Osteocyte (in vitro differentiated cells): ENCODE measurements at regions not wholly inside any gene's neighbourhood (a gene's known extent, or its start where the extent isn't known, plus 50 kb on each side); places are given as distances from the start of the nearest gene placed in this dataset.

Source experiments
- DNase-seq: peaks from one replicate; pipeline ENCODE4 v3.0.0; 2021; ENCODE audit warnings: mixed read lengths; ENCODE audit not compliant: unreplicated experiment; ENCODE audit errors: extremely low spot score
- H3K27ac Mint-ChIP-seq: one replicate; pipeline ENCODE4 v1.8.0; 2021; ENCODE audit warnings: mild to moderate bottlenecking, mixed read lengths; ENCODE audit not compliant: unreplicated experiment
- H3K27me3 Mint-ChIP-seq: one replicate; pipeline ENCODE4 v1.8.0; 2021; ENCODE audit warnings: mixed read lengths; ENCODE audit not compliant: unreplicated experiment
- H3K36me3 Mint-ChIP-seq: one replicate; pipeline ENCODE4 v1.8.0; 2021; ENCODE audit warnings: mixed read lengths; ENCODE audit not compliant: unreplicated experiment
- H3K4me1 Mint-ChIP-seq: one replicate; pipeline ENCODE4 v1.8.0; 2021; ENCODE audit warnings: mixed read lengths; ENCODE audit not compliant: unreplicated experiment
- H3K4me3 Mint-ChIP-seq: one replicate; pipeline ENCODE4 v1.8.0; 2021; ENCODE audit warnings: mild to moderate bottlenecking, moderate library complexity, mixed read lengths; ENCODE audit not compliant: unreplicated experiment
- H3K9me3 Mint-ChIP-seq: one replicate; pipeline ENCODE4 v1.8.0; 2021; ENCODE audit warnings: mixed read lengths; ENCODE audit not compliant: unreplicated experiment
- CTCF ChIP-seq: fragments of 200-600 bp; sonication (generic); IDR thresholded peaks from 2 replicates; pipeline ENCODE4 v1.5.0; 2021; ENCODE audit warnings: antibody characterized with exemption, mild to moderate bottlenecking, moderate library complexity

- H3K27ac Mint-ChIP-seq, result peak overlapping the region; percentile 78
- TF ChIP-seq CTCF, result no peak
- H3K27me3 Mint-ChIP-seq, result no peaks in the 10 kb centered on the region
- DNase-seq, result no peak
- peak overlapping the region; percentile 12 for H3K4me3 Mint-ChIP-seq
- peaks cover 18% of the 10 kb centered on the region for H3K36me3 Mint-ChIP-seq
- H3K9me3 Mint-ChIP-seq, result peaks cover 30% of the 10 kb centered on the region
- peaks cover 21% of the 10 kb centered on the region for H3K4me1 Mint-ChIP-seq
These were observed 178.3 kb downstream of the SNX19 start for GRCh38 chr11:130737866-130738431.

- no peak overlapping the region for H3K4me3 Mint-ChIP-seq
- H3K4me1 Mint-ChIP-seq, result peaks cover 21% of the 10 kb centered on the region
- TF ChIP-seq CTCF, result no peak
- peaks cover 30% of the 10 kb centered on the region for H3K9me3 Mint-ChIP-seq
- peak overlapping the region; percentile 78 for H3K27ac Mint-ChIP-seq
- no peaks in the 10 kb centered on the region for H3K27me3 Mint-ChIP-seq
- no peak for DNase-seq
- peaks cover 16% of the 10 kb centered on the region for H3K36me3 Mint-ChIP-seq
These were observed 177.7 kb downstream of the SNX19 start for GRCh38 chr11:130738611-130739010.

- Mint-ChIP-seq H3K27me3 (no peaks in the 10 kb centered on the region), H3K4me3 (no peak overlapping the region), H3K27ac (no peak overlapping the region), H3K4me1 (peaks cover 21% of the 10 kb centered on the region), H3K36me3 (peaks cover 16% of the 10 kb centered on the region), H3K9me3 (peaks cover 21% of the 10 kb centered on the region)
- TF ChIP-seq CTCF, result no peak
- DNase-seq, result no peak
These were observed 175.5 kb downstream of the SNX19 start for GRCh38 chr11:130740819-130741218.

- Mint-ChIP-seq H3K27ac (no peak overlapping the region), H3K4me3 (no peak overlapping the region), H3K9me3 (peaks cover 25% of the 10 kb centered on the region)
These were observed 171.5 kb downstream of the SNX19 start for GRCh38 chr11:130744794-130745193.

GRCh38 chr11:130749216-130749615 lies 167.1 kb downstream of the SNX19 start:
- Mint-ChIP-seq H3K9me3 (peaks cover 18% of the 10 kb centered on the region), H3K4me1 (no peaks in the 10 kb centered on the region), H3K36me3 (no peaks in the 10 kb centered on the region), H3K27ac (no peak overlapping the region), H3K27me3 (no peaks in the 10 kb centered on the region), H3K4me3 (no peak overlapping the region)
- no peak for TF ChIP-seq CTCF
- DNase-seq, result no peak

More at GRCh38 chr11:130744794-130745193, 171.5 kb downstream of the SNX19 start:
- DNase-seq, result no peak
- H3K4me1 Mint-ChIP-seq, result no peaks in the 10 kb centered on the region
- TF ChIP-seq CTCF, result no peak
- peaks cover 16% of the 10 kb centered on the region for H3K36me3 Mint-ChIP-seq
- no peaks in the 10 kb centered on the region for H3K27me3 Mint-ChIP-seq
